Keratinocyte (primary cell): ENCODE measurements at regions not wholly inside any gene's neighbourhood (a gene's known extent, or its start where the extent isn't known, plus 50 kb on each side); places are given as distances from the start of the nearest gene placed in this dataset.

ENCODE experiments used
- DNase-seq: peaks from one replicate; pipeline ENCODE4 v3.0.0-alpha.2; 2011; ENCODE audit warnings: low read depth, missing footprints, low spot score
- FAIRE-seq: peaks from 2 replicates; lab custom pipeline; 2011; peaks lifted over from hg19 to GRCh38; lab: Jason Lieb, UNC
- H2AFZ ChIP-seq: 2 replicates; pipeline ENCODE4 v1.6.0; 2012; ENCODE audit warnings: low read length, control low read depth, inconsistent platforms; ENCODE audit not compliant: control insufficient read depth
- H3K27ac ChIP-seq: 2 replicates; pipeline ENCODE4 v1.5.1; 2011; ENCODE audit warnings: low read length; ENCODE audit not compliant: control insufficient read depth, insufficient read depth
- H3K27me3 ChIP-seq: 3 replicates; pipeline ENCODE4 v1.6.0; 2011; ENCODE audit warnings: low read length; ENCODE audit not compliant: control insufficient read depth, insufficient read depth; ENCODE audit errors: extremely low read depth
- H3K36me3 ChIP-seq, 2 experiments: 2 replicates in 1 of 2; 3 replicates in 1 of 2; pipeline ENCODE4 v1.5.1; 2011; ENCODE audit warnings: low read length in 2 of 2, mild to moderate bottlenecking in 1 of 2; ENCODE audit not compliant: control insufficient read depth in 2 of 2, insufficient read depth in 2 of 2; ENCODE audit errors: extremely low read depth in 1 of 2
- H3K4me1 ChIP-seq: 3 replicates; pipeline ENCODE4 v1.5.1; 2011; ENCODE audit warnings: low read length; ENCODE audit not compliant: control insufficient read depth, insufficient read depth; ENCODE audit errors: extremely low read depth
- H3K4me2 ChIP-seq: 3 replicates; pipeline ENCODE4 v1.6.0; 2011; ENCODE audit warnings: low read depth, low read length; ENCODE audit not compliant: control insufficient read depth, insufficient read depth; ENCODE audit errors: extremely low read depth
- H3K4me3 ChIP-seq, 3 experiments: fragments of 200-600 bp in 1 of 3; sonication (generic) in 1 of 3; 2 replicates in 2 of 3; 3 replicates in 1 of 3; pipeline ENCODE4 v1.5.1; 2011 to 2016; ENCODE audit warnings: low read length in 3 of 3, mild to moderate bottlenecking in 3 of 3, control low read depth in 2 of 3, inconsistent platforms in 1 of 3, low read depth in 1 of 3, mixed read lengths in 1 of 3, mixed run types in 1 of 3, moderate library complexity in 1 of 3; ENCODE audit not compliant: control insufficient read depth in 2 of 3, insufficient read depth in 2 of 3; ENCODE audit errors: extremely low read depth in 1 of 3
- H3K79me2 ChIP-seq: 2 replicates; pipeline ENCODE4 v1.6.0; 2012; ENCODE audit warnings: low read length; ENCODE audit not compliant: control insufficient read depth, insufficient read depth
- H3K9ac ChIP-seq: 3 replicates; pipeline ENCODE4 v1.6.0; 2011; ENCODE audit warnings: low read length; ENCODE audit not compliant: control insufficient read depth, insufficient read depth; ENCODE audit errors: extremely low read depth
- H3K9me1 ChIP-seq: 3 replicates; pipeline ENCODE4 v1.6.0; 2011; ENCODE audit warnings: low read length; ENCODE audit not compliant: control insufficient read depth, insufficient read depth; ENCODE audit errors: extremely low read depth
- H3K9me3 ChIP-seq: 2 replicates; pipeline ENCODE4 v1.5.1; 2012; ENCODE audit warnings: low read depth, low read length; ENCODE audit not compliant: control insufficient read depth
- H4K20me1 ChIP-seq: 3 replicates; pipeline ENCODE4 v1.6.0; 2011; ENCODE audit warnings: low read length; ENCODE audit not compliant: control insufficient read depth, insufficient read depth; ENCODE audit errors: extremely low read depth
- EZH2 ChIP-seq: IDR thresholded peaks from one replicate; pipeline ENCODE4 v1.6.1; 2012; ENCODE audit warnings: inconsistent platforms, mild to moderate bottlenecking, low read length, moderate library complexity
- dilution Hi-C: fragments of 300-500 bp; cut with MboI; formaldehyde crosslinking; loops from one replicate; pipeline ENCODE4 v1.7.0; 2020; ENCODE audit warnings: low sequenced_read_pairs; ENCODE audit not compliant: extremely low pct_ligation_motif_present
- TF ChIP-seq, protein P1 (sequence below), 3 experiments: IDR thresholded peaks in 1 of 3; conservative IDR thresholded peaks in 1 of 3; optimal IDR thresholded peaks in 1 of 3; 2 replicates in 2 of 3; 3 replicates in 1 of 3; pipeline versions ENCODE3 to v1.5.1; 2011; ENCODE audit warnings: low read length in 3 of 3, mild to moderate bottlenecking in 3 of 3, moderate library complexity in 2 of 3, control low read depth in 1 of 3, inconsistent platforms in 1 of 3; ENCODE audit not compliant: insufficient read depth in 2 of 3; ENCODE audit errors: extremely low read depth in 1 of 3

DNA sequence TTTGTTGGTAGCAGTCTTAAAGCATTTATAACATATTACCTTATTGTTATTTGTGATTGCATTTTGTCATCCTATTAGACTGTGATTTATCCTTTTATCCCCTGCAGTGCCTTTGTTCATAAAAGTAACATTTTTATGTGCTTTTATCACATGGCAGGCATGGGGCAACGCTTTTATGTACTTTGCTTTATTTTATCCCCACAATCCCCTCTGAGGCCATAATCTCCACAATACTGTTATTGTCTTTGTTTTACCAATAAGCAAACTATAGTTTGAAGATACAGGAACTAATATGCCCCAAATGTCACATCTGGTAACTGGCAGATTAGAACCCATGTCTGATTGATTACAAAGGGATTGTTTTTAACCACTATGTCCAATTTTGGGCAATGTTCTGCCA, 613.5 kb downstream of the REEP3 start:
- Histone ChIP-seq H3K4me1 (no peaks in the 10 kb centered on the region), H3K36me3 (no peaks in the 10 kb centered on the region), H3K4me2 (no peak overlapping the region), H3K79me2 (no peaks in the 10 kb centered on the region), H3K9ac (no peak overlapping the region), H3K27me3 (no peaks in the 10 kb centered on the region), H3K9me3 (no peaks in the 10 kb centered on the region), H2AFZ (no peak overlapping the region), H3K27ac (no peak overlapping the region), H3K4me3 (no peak overlapping the region), H4K20me1 (no peaks in the 10 kb centered on the region), H3K9me1 (no peaks in the 10 kb centered on the region)
- dilution Hi-C loops = no loop called here
- no peak for DNase-seq
- no peak for FAIRE-seq
- TF ChIP-seq EZH2 = no peak
- TF ChIP-seq, protein P1, sequence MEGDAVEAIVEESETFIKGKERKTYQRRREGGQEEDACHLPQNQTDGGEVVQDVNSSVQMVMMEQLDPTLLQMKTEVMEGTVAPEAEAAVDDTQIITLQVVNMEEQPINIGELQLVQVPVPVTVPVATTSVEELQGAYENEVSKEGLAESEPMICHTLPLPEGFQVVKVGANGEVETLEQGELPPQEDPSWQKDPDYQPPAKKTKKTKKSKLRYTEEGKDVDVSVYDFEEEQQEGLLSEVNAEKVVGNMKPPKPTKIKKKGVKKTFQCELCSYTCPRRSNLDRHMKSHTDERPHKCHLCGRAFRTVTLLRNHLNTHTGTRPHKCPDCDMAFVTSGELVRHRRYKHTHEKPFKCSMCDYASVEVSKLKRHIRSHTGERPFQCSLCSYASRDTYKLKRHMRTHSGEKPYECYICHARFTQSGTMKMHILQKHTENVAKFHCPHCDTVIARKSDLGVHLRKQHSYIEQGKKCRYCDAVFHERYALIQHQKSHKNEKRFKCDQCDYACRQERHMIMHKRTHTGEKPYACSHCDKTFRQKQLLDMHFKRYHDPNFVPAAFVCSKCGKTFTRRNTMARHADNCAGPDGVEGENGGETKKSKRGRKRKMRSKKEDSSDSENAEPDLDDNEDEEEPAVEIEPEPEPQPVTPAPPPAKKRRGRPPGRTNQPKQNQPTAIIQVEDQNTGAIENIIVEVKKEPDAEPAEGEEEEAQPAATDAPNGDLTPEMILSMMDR (optimal IDR thresholded peaks at IDR 0.05 in 1 of 3, IDR thresholded peaks at IDR 0.05 in 1 of 3, conservative IDR thresholded peaks at IDR 0.05 in 1 of 3; ENCODE audit: extremely low read depth in 1 of 3, insufficient read depth in 2 of 3, low read length in 3 of 3) = no peak

DNA sequence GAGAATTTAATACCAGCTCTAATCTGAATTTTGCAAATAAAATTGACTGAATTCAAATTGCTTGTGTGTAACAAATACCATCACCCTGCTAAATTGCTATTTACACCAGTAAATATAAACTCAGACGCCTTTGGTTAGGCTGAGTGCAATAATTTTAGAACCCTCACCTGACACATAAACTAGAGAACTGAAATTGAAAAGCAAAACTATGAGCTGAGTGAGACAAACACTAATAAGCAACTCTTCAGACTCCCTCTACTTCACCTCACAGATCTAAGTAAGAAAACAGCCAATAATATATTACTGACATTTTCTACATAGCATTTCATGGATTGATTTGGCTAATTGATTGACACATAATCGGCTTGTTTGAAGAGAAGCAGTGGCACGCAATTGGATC, 621.2 kb downstream of the REEP3 start:
- Histone ChIP-seq H3K9me1 (no peaks in the 10 kb centered on the region), H2AFZ (no peak overlapping the region), H3K79me2 (no peaks in the 10 kb centered on the region), H3K4me1 (no peaks in the 10 kb centered on the region), H3K36me3 (no peaks in the 10 kb centered on the region), H4K20me1 (no peaks in the 10 kb centered on the region), H3K9me3 (no peaks in the 10 kb centered on the region), H3K4me2 (no peak overlapping the region), H3K27ac (no peak overlapping the region), H3K27me3 (no peaks in the 10 kb centered on the region), H3K4me3 (no peak overlapping the region), H3K9ac (no peak overlapping the region)
- no peak for FAIRE-seq
- TF ChIP-seq, protein P1 (optimal IDR thresholded peaks at IDR 0.05 in 1 of 3, IDR thresholded peaks at IDR 0.05 in 1 of 3, conservative IDR thresholded peaks at IDR 0.05 in 1 of 3; ENCODE audit: extremely low read depth in 1 of 3, insufficient read depth in 2 of 3, low read length in 3 of 3) = no peak
- TF ChIP-seq EZH2 = no peak
- dilution Hi-C loops = no loop called here
- no peak for DNase-seq
